22Rv1 (cell line): ENCODE measurements at regions not wholly inside any gene's neighbourhood (a gene's known extent, or its start where the extent isn't known, plus 50 kb on each side); places are given as distances from the start of the nearest gene placed in this dataset.

Experiments used
- CTCF ChIP-seq: fragments of 450-650 bp; IDR thresholded peaks from 2 replicates; pipeline ENCODE4 v1.5.1; 2017; ENCODE audit warnings: mild to moderate bottlenecking
- ZFX ChIP-seq: fragments of 450-650 bp; IDR thresholded peaks from 2 replicates; pipeline ENCODE4 v1.6.1; 2017; ENCODE audit warnings: antibody characterized with exemption, borderline replicate concordance

- TF ChIP-seq CTCF, result no peak
- no peak for TF ChIP-seq ZFX
These were observed 114.4 kb downstream of the ZFP36L2 start for GRCh38 chr2:43111788-43112554.
